OCI-LY7 (cell line): ENCODE measurements at regions not wholly inside any gene's neighbourhood (a gene's known extent, or its start where the extent isn't known, plus 50 kb on each side); places are given as distances from the start of the nearest gene placed in this dataset.

Experiments used
- EZH2phosphoT487 ChIP-seq: fragments of 200-600 bp; sonication (generic); IDR thresholded peaks from 2 replicates; pipeline ENCODE4 v1.6.1; 2018; ENCODE audit warnings: low read depth, borderline replicate concordance, mild to moderate bottlenecking, mixed run types, antibody characterized with exemption, low read length, moderate library complexity, mixed read lengths
- TF ChIP-seq, protein P1 (sequence below): fragments of 200-600 bp; sonication (generic); conservative IDR thresholded peaks from 2 replicates; pipeline ENCODE4 v1.5.1; 2014; ENCODE audit warnings: mild to moderate bottlenecking, antibody characterized with exemption, low read length, moderate library complexity, mixed read lengths

DNA sequence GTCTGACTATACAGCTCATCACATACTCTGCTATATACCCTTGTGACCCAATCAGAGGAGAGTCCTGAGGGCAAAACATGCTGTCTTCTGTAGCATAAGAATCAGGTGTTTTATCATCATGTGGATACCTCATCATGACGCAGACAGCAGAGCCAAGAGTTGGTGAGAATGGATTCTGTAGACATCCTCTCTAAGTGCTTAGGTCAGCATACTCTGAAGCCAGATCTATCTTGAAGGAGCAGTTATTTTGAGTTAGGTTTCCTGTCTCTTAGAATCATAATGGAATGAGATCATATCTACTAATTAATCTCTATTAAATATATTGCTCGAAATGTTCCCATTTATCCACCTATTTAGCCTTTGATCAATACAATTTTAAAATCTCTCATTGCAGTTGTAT lies 190.2 kb upstream of the KCNH7 start:
- TF ChIP-seq, protein P1, sequence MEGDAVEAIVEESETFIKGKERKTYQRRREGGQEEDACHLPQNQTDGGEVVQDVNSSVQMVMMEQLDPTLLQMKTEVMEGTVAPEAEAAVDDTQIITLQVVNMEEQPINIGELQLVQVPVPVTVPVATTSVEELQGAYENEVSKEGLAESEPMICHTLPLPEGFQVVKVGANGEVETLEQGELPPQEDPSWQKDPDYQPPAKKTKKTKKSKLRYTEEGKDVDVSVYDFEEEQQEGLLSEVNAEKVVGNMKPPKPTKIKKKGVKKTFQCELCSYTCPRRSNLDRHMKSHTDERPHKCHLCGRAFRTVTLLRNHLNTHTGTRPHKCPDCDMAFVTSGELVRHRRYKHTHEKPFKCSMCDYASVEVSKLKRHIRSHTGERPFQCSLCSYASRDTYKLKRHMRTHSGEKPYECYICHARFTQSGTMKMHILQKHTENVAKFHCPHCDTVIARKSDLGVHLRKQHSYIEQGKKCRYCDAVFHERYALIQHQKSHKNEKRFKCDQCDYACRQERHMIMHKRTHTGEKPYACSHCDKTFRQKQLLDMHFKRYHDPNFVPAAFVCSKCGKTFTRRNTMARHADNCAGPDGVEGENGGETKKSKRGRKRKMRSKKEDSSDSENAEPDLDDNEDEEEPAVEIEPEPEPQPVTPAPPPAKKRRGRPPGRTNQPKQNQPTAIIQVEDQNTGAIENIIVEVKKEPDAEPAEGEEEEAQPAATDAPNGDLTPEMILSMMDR, result no peak
- TF ChIP-seq EZH2phosphoT487, result no peak
